ENCODE measurements at regions not wholly inside any gene's neighbourhood (a gene's known extent, or its start where the extent isn't known, plus 50 kb on each side); places are given as distances from the start of the nearest gene placed in this dataset.

GRCh38 chr12:25806271-25806670, 152.2 kb upstream of the RASSF8 start:
- no peak for DNase-seq (ENCODE audit: low read depth in 4 of 6, low spot score in 6 of 6)
- 69% methylated on average over 1 of the region's 1 CpG for WGBS (ENCODE audit: insufficient coverage)
- no peaks in the 10 kb centered on the region for H3K9me3 ChIP-seq (ENCODE audit: control insufficient read depth, insufficient read depth, low read length)
- no peak overlapping the region for H3K4me3 ChIP-seq (ENCODE audit: low read depth, low read length)
- H3K4me1 ChIP-seq (ENCODE audit: control insufficient read depth, insufficient read depth, low read length): no peaks in the 10 kb centered on the region
- no peaks in the 10 kb centered on the region for H3K36me3 ChIP-seq (ENCODE audit: control insufficient read depth, insufficient read depth, low read length)
- H3K27ac ChIP-seq (ENCODE audit: low read depth, low read length): no peak overlapping the region
- H3K27me3 ChIP-seq (ENCODE audit: control insufficient read depth, insufficient read depth, low read length): no peaks in the 10 kb centered on the region

GRCh38 chr12:25808604-25809003, 149.9 kb upstream of the RASSF8 start:
- DNase-seq (ENCODE audit: low read depth in 4 of 6, low spot score in 6 of 6): no peak
- Histone ChIP-seq H3K4me1 (ENCODE audit: control insufficient read depth, insufficient read depth, low read length) (no peaks in the 10 kb centered on the region), H3K27me3 (ENCODE audit: control insufficient read depth, insufficient read depth, low read length) (no peaks in the 10 kb centered on the region)

GRCh38 chr12:25810683-25811082, 147.8 kb upstream of the RASSF8 start:
- H3K9me3 ChIP-seq (ENCODE audit: control insufficient read depth, insufficient read depth, low read length): no peaks in the 10 kb centered on the region
- H3K4me3 ChIP-seq (ENCODE audit: low read depth, low read length): no peak overlapping the region
- no peaks in the 10 kb centered on the region for H3K36me3 ChIP-seq (ENCODE audit: control insufficient read depth, insufficient read depth, low read length)
- no peaks in the 10 kb centered on the region for H3K4me1 ChIP-seq (ENCODE audit: control insufficient read depth, insufficient read depth, low read length)
- no peak overlapping the region for H3K27ac ChIP-seq (ENCODE audit: low read depth, low read length)
- no peaks in the 10 kb centered on the region for H3K27me3 ChIP-seq (ENCODE audit: control insufficient read depth, insufficient read depth, low read length)
- no peak for DNase-seq (ENCODE audit: low read depth in 4 of 6, low spot score in 6 of 6)
- 100% methylated on average over 1 of the region's 1 CpG for WGBS (ENCODE audit: insufficient coverage)

More at GRCh38 chr12:25808604-25809003, 149.9 kb upstream of the RASSF8 start:
- no peak overlapping the region for H3K27ac ChIP-seq (ENCODE audit: low read depth, low read length)
- H3K4me3 ChIP-seq (ENCODE audit: low read depth, low read length): no peak overlapping the region
- no peaks in the 10 kb centered on the region for H3K36me3 ChIP-seq (ENCODE audit: control insufficient read depth, insufficient read depth, low read length)
- H3K9me3 ChIP-seq (ENCODE audit: control insufficient read depth, insufficient read depth, low read length): no peaks in the 10 kb centered on the region

- Histone ChIP-seq H3K36me3 (ENCODE audit: control insufficient read depth, insufficient read depth, low read length) (no peaks in the 10 kb centered on the region), H3K9me3 (ENCODE audit: control insufficient read depth, insufficient read depth, low read length) (no peaks in the 10 kb centered on the region), H3K27me3 (ENCODE audit: control insufficient read depth, insufficient read depth, low read length) (no peaks in the 10 kb centered on the region), H3K27ac (ENCODE audit: low read depth, low read length) (no peak overlapping the region), H3K4me1 (ENCODE audit: control insufficient read depth, insufficient read depth, low read length) (no peaks in the 10 kb centered on the region), H3K4me3 (ENCODE audit: low read depth, low read length) (no peak overlapping the region)
- WGBS (ENCODE audit: insufficient coverage): 92% methylated on average over 2 of the region's 5 CpGs
- no peak for DNase-seq (ENCODE audit: low read depth in 4 of 6, low spot score in 6 of 6)
These were observed 146.8 kb upstream of the RASSF8 start for GRCh38 chr12:25811656-25812126.

- Histone ChIP-seq H3K36me3 (ENCODE audit: control insufficient read depth, insufficient read depth, low read length) (no peaks in the 10 kb centered on the region), H3K9me3 (ENCODE audit: control insufficient read depth, insufficient read depth, low read length) (no peaks in the 10 kb centered on the region), H3K4me1 (ENCODE audit: control insufficient read depth, insufficient read depth, low read length) (no peaks in the 10 kb centered on the region), H3K4me3 (ENCODE audit: low read depth, low read length) (no peak overlapping the region), H3K27me3 (ENCODE audit: control insufficient read depth, insufficient read depth, low read length) (no peaks in the 10 kb centered on the region), H3K27ac (ENCODE audit: low read depth, low read length) (no peak overlapping the region)
- no CpG with 5 or more reads among the region's 4 CpGs for WGBS (ENCODE audit: insufficient coverage)
- no peak for DNase-seq (ENCODE audit: low read depth in 4 of 6, low spot score in 6 of 6)
These were observed 146.2 kb upstream of the RASSF8 start for GRCh38 chr12:25812295-25812694.

- no peaks in the 10 kb centered on the region for H3K36me3 ChIP-seq (ENCODE audit: control insufficient read depth, insufficient read depth, low read length)
- H3K27ac ChIP-seq (ENCODE audit: low read depth, low read length): no peak overlapping the region
- no peak for DNase-seq (ENCODE audit: low read depth in 4 of 6, low spot score in 6 of 6)
- no peaks in the 10 kb centered on the region for H3K4me1 ChIP-seq (ENCODE audit: control insufficient read depth, insufficient read depth, low read length)
- H3K9me3 ChIP-seq (ENCODE audit: control insufficient read depth, insufficient read depth, low read length): no peaks in the 10 kb centered on the region
- H3K27me3 ChIP-seq (ENCODE audit: control insufficient read depth, insufficient read depth, low read length): no peaks in the 10 kb centered on the region
- H3K4me3 ChIP-seq (ENCODE audit: low read depth, low read length): no peak overlapping the region
- WGBS (ENCODE audit: insufficient coverage): no CpG with 5 or more reads among the region's 5 CpGs
These were observed 144.6 kb upstream of the RASSF8 start for GRCh38 chr12:25813843-25814242.

GRCh38 chr12:25816637-25817036, 141.8 kb upstream of the RASSF8 start:
- H3K4me1 ChIP-seq (ENCODE audit: control insufficient read depth, insufficient read depth, low read length): peaks cover 2% of the 10 kb centered on the region
- DNase-seq (ENCODE audit: low read depth in 4 of 6, low spot score in 6 of 6): no peak
- H3K9me3 ChIP-seq (ENCODE audit: control insufficient read depth, insufficient read depth, low read length): no peaks in the 10 kb centered on the region
- no peaks in the 10 kb centered on the region for H3K36me3 ChIP-seq (ENCODE audit: control insufficient read depth, insufficient read depth, low read length)
- H3K27ac ChIP-seq (ENCODE audit: low read depth, low read length): no peak overlapping the region
- 80% methylated on average over 1 of the region's 3 CpGs for WGBS (ENCODE audit: insufficient coverage)
- no peak overlapping the region for H3K4me3 ChIP-seq (ENCODE audit: low read depth, low read length)
- no peaks in the 10 kb centered on the region for H3K27me3 ChIP-seq (ENCODE audit: control insufficient read depth, insufficient read depth, low read length)

GRCh38 chr12:25817166-25817565, 141.3 kb upstream of the RASSF8 start:
- Histone ChIP-seq H3K27me3 (ENCODE audit: control insufficient read depth, insufficient read depth, low read length) (no peaks in the 10 kb centered on the region), H3K27ac (ENCODE audit: low read depth, low read length) (no peak overlapping the region), H3K36me3 (ENCODE audit: control insufficient read depth, insufficient read depth, low read length) (no peaks in the 10 kb centered on the region), H3K4me1 (ENCODE audit: control insufficient read depth, insufficient read depth, low read length) (peaks cover 2% of the 10 kb centered on the region), H3K9me3 (ENCODE audit: control insufficient read depth, insufficient read depth, low read length) (no peaks in the 10 kb centered on the region), H3K4me3 (ENCODE audit: low read depth, low read length) (no peak overlapping the region)
- 100% methylated on average over 2 of the region's 2 CpGs for WGBS (ENCODE audit: insufficient coverage)
- no peak for DNase-seq (ENCODE audit: low read depth in 4 of 6, low spot score in 6 of 6)

GRCh38 chr12:25818596-25819390, 139.7 kb upstream of the RASSF8 start:
- Histone ChIP-seq H3K27ac (ENCODE audit: low read depth, low read length) (no peak overlapping the region), H3K4me1 (ENCODE audit: control insufficient read depth, insufficient read depth, low read length) (peaks cover 2% of the 10 kb centered on the region), H3K4me3 (ENCODE audit: low read depth, low read length) (no peak overlapping the region), H3K9me3 (ENCODE audit: control insufficient read depth, insufficient read depth, low read length) (no peaks in the 10 kb centered on the region), H3K36me3 (ENCODE audit: control insufficient read depth, insufficient read depth, low read length) (no peaks in the 10 kb centered on the region), H3K27me3 (ENCODE audit: control insufficient read depth, insufficient read depth, low read length) (no peaks in the 10 kb centered on the region)
- no peak for DNase-seq (ENCODE audit: low read depth in 4 of 6, low spot score in 6 of 6)

GRCh38 chr12:25819691-25820090, 138.8 kb upstream of the RASSF8 start:
- Histone ChIP-seq H3K4me3 (ENCODE audit: low read depth, low read length) (no peak overlapping the region), H3K36me3 (ENCODE audit: control insufficient read depth, insufficient read depth, low read length) (no peaks in the 10 kb centered on the region), H3K27me3 (ENCODE audit: control insufficient read depth, insufficient read depth, low read length) (no peaks in the 10 kb centered on the region), H3K27ac (ENCODE audit: low read depth, low read length) (no peak overlapping the region), H3K9me3 (ENCODE audit: control insufficient read depth, insufficient read depth, low read length) (no peaks in the 10 kb centered on the region), H3K4me1 (ENCODE audit: control insufficient read depth, insufficient read depth, low read length) (peaks cover 2% of the 10 kb centered on the region)
- WGBS (ENCODE audit: insufficient coverage): 22% methylated on average over 6 of the region's 11 CpGs
- peak in 2 of 6 donors; percentile 17 to 82 for DNase-seq (ENCODE audit: low read depth in 4 of 6, low spot score in 6 of 6)
